Ovary (tissue), 7 donors: ENCODE measurements at regions not wholly inside any gene's neighbourhood (a gene's known extent, or its start where the extent isn't known, plus 50 kb on each side); places are given as distances from the start of the nearest gene placed in this dataset.

ENCODE experiments used
- DNase-seq, 5 donors: peaks; one replicate each; pipeline ENCODE4 v3.0.0-alpha.2; 2019 to 2020
- H3K27ac ChIP-seq, 2 donors: fragments of 200-600 bp; one replicate each; pipeline versions ENCODE4 v1.5.1 to v1.8.0; 2019 to 2022
- H3K27me3 ChIP-seq: fragments of 200-600 bp; one replicate; pipeline ENCODE4 v1.8.0; 2022
- H3K36me3 ChIP-seq: fragments of 200-600 bp; sonication (generic); one replicate; pipeline ENCODE4 v1.5.1; 2019
- H3K4me1 ChIP-seq: one replicate; pipeline ENCODE4 v1.8.1; 2013; ENCODE audit warnings: mild to moderate bottlenecking, moderate library complexity; ENCODE audit not compliant: insufficient read depth
- H3K4me3 ChIP-seq: fragments of 200-600 bp; sonication (generic); one replicate; pipeline ENCODE4 v1.5.1; 2017
- H3K9me3 ChIP-seq, 2 donors: fragments of 200-600 bp in 1 of 2; sonication (generic) in 1 of 2; one replicate each; pipeline versions ENCODE4 v1.5.1 to v1.8.1; 2013 to 2019; ENCODE audit warnings: mild to moderate bottlenecking in 1 of 2, moderate library complexity in 1 of 2
- EP300 ChIP-seq: sonication (generic); formaldehyde crosslinking; IDR thresholded peaks from one replicate; pipeline ENCODE4 v1.6.1; 2017; ENCODE audit warnings: antibody characterized with exemption
- POLR2A ChIP-seq: fragments of 450-650 bp; IDR thresholded peaks from one replicate; pipeline ENCODE4 v1.6.1; 2017; ENCODE audit warnings: antibody characterized with exemption, mild to moderate bottlenecking, moderate library complexity
- WGBS, 3 donors: extraction: QIAGEN DNeasy Blood & Tissue Kit in 1 of 3; methylation state at CpG; one replicate each; pipeline versions ENCODE4 v1.1.5 to v1.1.7; 2013 to 2017; 5-methylcytosine and 5-hydroxymethylcytosine counted together
- intact Hi-C, 4 donors: fragments of 100-400 bp; cut with DNase I; formaldehyde crosslinking; loops; one replicate each; pipeline versions ENCODE4 v1.11.0 to v1.15.1; 2022 to 2023
- TF ChIP-seq, protein P1 (sequence below), 3 donors: fragments of 450-650 bp in 2 of 3; fragments of 200-600 bp in 1 of 3; IDR thresholded peaks; one replicate each; pipeline versions ENCODE4 v1.5.1 to v1.8.0; 2016 to 2022; ENCODE audit warnings: antibody characterized with exemption in 3 of 3, mild to moderate bottlenecking in 1 of 3
- donor health status: DM: no; HTN: no; CAD: no; lungs with moderate emphysema.
- donor health status: DM: no; HTN: no; CAD: no.
- donor health status: Bipolar disorder and iron deficiency.
- donor health status: DM: no; HTN: no; CAD: no.
- donor health status: DM: yes; HTN: yes; CAD: no.

- intact Hi-C loops = no loop called here
- TF ChIP-seq, protein P1, sequence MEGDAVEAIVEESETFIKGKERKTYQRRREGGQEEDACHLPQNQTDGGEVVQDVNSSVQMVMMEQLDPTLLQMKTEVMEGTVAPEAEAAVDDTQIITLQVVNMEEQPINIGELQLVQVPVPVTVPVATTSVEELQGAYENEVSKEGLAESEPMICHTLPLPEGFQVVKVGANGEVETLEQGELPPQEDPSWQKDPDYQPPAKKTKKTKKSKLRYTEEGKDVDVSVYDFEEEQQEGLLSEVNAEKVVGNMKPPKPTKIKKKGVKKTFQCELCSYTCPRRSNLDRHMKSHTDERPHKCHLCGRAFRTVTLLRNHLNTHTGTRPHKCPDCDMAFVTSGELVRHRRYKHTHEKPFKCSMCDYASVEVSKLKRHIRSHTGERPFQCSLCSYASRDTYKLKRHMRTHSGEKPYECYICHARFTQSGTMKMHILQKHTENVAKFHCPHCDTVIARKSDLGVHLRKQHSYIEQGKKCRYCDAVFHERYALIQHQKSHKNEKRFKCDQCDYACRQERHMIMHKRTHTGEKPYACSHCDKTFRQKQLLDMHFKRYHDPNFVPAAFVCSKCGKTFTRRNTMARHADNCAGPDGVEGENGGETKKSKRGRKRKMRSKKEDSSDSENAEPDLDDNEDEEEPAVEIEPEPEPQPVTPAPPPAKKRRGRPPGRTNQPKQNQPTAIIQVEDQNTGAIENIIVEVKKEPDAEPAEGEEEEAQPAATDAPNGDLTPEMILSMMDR (IDR thresholded peaks at IDR 0.05) = no peak
- no peak for TF ChIP-seq POLR2A
- TF ChIP-seq EP300 = no peak
- Histone ChIP-seq H3K36me3 (no peaks in the 10 kb centered on the region), H3K27me3 (no peaks in the 10 kb centered on the region), H3K27ac (no peak overlapping the region), H3K4me1 (no peaks in the 10 kb centered on the region), H3K4me3 (no peak overlapping the region), H3K9me3 (no peaks in the 10 kb centered on the region)
- 52 to 68% (median 60%) methylated on average over 13 of the region's 13 CpGs for WGBS, 3 donors
- peak in 1 of 5 donors; percentile 6 for DNase-seq
Measured at GRCh38 chr6:170081556-170081955, 209.3 kb downstream of the DLL1 start.

- WGBS, 3 donors = 36 to 50% (median 37%) methylated on average over 24 to 26 of the region's 26 CpGs
- H3K27ac ChIP-seq = no peak overlapping the region
- peak in 2 of 5 donors; percentile 8 to 14 for DNase-seq
- H3K27me3 ChIP-seq = no peaks in the 10 kb centered on the region
- no peaks in the 10 kb centered on the region for H3K9me3 ChIP-seq
- no peak for TF ChIP-seq POLR2A
- TF ChIP-seq, protein P1 (IDR thresholded peaks at IDR 0.05) = no peak
- TF ChIP-seq EP300 = no peak
- H3K4me1 ChIP-seq = no peaks in the 10 kb centered on the region
- intact Hi-C loops = no loop called here
- H3K36me3 ChIP-seq = no peaks in the 10 kb centered on the region
- H3K4me3 ChIP-seq = no peak overlapping the region
Measured at GRCh38 chr6:170080828-170081371, 210.0 kb downstream of the DLL1 start.

GRCh38 chr6:170080169-170080827 lies 210.6 kb downstream of the DLL1 start:
- no peak overlapping the region for H3K27ac ChIP-seq
- DNase-seq = peak in 1 of 5 donors; percentile 7
- 79 to 85% (median 82%) methylated on average over 24 of the region's 24 CpGs for WGBS, 3 donors
- TF ChIP-seq, protein P1 (IDR thresholded peaks at IDR 0.05) = no peak
- TF ChIP-seq EP300 (no peak), POLR2A (no peak)
- H3K27me3 ChIP-seq = no peaks in the 10 kb centered on the region
- no peaks in the 10 kb centered on the region for H3K4me1 ChIP-seq
- no peaks in the 10 kb centered on the region for H3K36me3 ChIP-seq
- intact Hi-C loops = no loop called here
- H3K9me3 ChIP-seq = no peaks in the 10 kb centered on the region
- no peak overlapping the region for H3K4me3 ChIP-seq

DNA sequence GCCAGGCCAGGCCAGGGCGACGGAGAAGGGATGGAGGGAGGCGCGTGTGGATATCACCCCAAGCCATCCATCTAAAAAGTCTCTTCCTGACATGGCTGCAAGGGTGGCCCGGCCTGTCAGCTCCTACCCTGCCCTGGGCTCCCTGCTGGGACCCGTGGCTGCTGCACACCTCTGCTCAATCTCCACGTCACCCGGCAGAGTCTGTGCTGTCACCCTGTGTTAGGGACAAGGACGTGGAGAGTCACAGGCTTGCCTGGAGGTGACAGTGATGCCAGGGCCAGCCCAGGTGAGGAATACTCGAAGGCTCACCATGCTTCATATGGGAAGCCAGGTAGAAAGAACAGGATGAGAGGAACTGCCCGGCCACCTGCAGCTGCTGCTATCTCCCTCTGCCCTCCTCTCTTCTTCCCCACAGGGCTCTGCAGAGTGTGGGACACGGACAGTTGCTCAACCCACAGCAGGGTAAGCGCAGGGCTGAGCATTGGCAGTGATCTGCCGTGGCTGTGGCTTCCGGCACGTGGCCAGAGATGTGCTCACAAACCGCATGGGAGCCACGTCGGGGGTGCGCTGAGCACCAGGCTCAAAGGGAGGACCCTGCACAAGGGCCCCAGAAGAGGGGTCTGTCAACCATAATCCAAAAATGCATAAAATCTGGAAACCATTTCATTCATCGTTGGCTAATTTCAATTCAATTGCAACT lies 214.3 kb downstream of the DLL1 start:
- DNase-seq = peak in 2 of 5 donors; percentile 4 to 5
- Histone ChIP-seq H3K27me3 (no peaks in the 10 kb centered on the region), H3K4me3 (no peak overlapping the region), H3K36me3 (no peaks in the 10 kb centered on the region), H3K4me1 (no peaks in the 10 kb centered on the region), H3K27ac (no peak overlapping the region), H3K9me3 (no peaks in the 10 kb centered on the region)
- no peak for TF ChIP-seq EP300
- TF ChIP-seq POLR2A = no peak
- TF ChIP-seq, protein P1 (IDR thresholded peaks at IDR 0.05) = no peak
- 91 to 93% (median 92%) methylated on average over 21 of the region's 21 CpGs for WGBS, 3 donors
- intact Hi-C loops = no loop called here
